Spleen (tissue), 11 donors: ENCODE measurements at regions not wholly inside any gene's neighbourhood (a gene's known extent, or its start where the extent isn't known, plus 50 kb on each side); places are given as distances from the start of the nearest gene placed in this dataset.
"Not testable (repeated sequence)": the region's sequence is repeated elsewhere in the genome, so short reads cannot be mapped to it uniquely, and the experiment has no call there.

Experiments used
- DNase-seq: peaks from one replicate; pipeline ENCODE4 v3.0.0-alpha.2; 2020
- H3K27ac ChIP-seq, 8 donors: fragments of 200-600 bp; sonication (generic) in 7 of 8; 1 replicate in 4 of 8; 2 replicates in 4 of 8; pipeline versions ENCODE4 v1.5.0 to v1.8.0; 2016 to 2021; ENCODE audit warnings: inconsistent platforms in 4 of 8, mild to moderate bottlenecking in 4 of 8, moderate library complexity in 1 of 8
- H3K27me3 ChIP-seq, 7 donors: fragments of 200-600 bp; sonication (generic) in 6 of 7; replicated peaks in 1 of 7; 1 replicate in 4 of 7; 2 replicates in 3 of 7; pipeline versions ENCODE4 v1.5.0 to v1.8.0; 2016 to 2021; ENCODE audit warnings: inconsistent platforms in 3 of 7, mild to moderate bottlenecking in 1 of 7
- H3K36me3 ChIP-seq, 6 donors: fragments of 200-600 bp; sonication (generic) in 5 of 6; 1 replicate in 4 of 6; 2 replicates in 2 of 6; pipeline versions ENCODE4 v1.5.0 to v1.8.0; 2016 to 2021; ENCODE audit warnings: inconsistent platforms in 2 of 6
- H3K4me1 ChIP-seq, 6 donors: fragments of 200-600 bp; sonication (generic) in 5 of 6; 1 replicate in 3 of 6; 2 replicates in 3 of 6; pipeline versions ENCODE4 v1.5.0 to v1.8.0; 2016 to 2021; ENCODE audit warnings: inconsistent platforms in 3 of 6
- H3K4me3 ChIP-seq, 8 donors: fragments of 200-600 bp; sonication (generic) in 7 of 8; 1 replicate in 4 of 8; 2 replicates in 4 of 8; pipeline versions ENCODE4 v1.5.0 to v1.8.0; 2016 to 2021; ENCODE audit warnings: inconsistent platforms in 4 of 8, mild to moderate bottlenecking in 4 of 8, moderate library complexity in 2 of 8
- H3K9me3 ChIP-seq, 8 donors: fragments of 200-600 bp; sonication (generic) in 7 of 8; 1 replicate in 4 of 8; 2 replicates in 4 of 8; pipeline versions ENCODE4 v1.5.0 to v1.8.0; 2016 to 2021; ENCODE audit warnings: inconsistent platforms in 4 of 8
- POLR2A ChIP-seq, 3 donors: fragments of 450-650 bp; IDR thresholded peaks; one replicate each; pipeline ENCODE4 v1.5.1; 2017; ENCODE audit warnings: antibody characterized with exemption in 3 of 3, mild to moderate bottlenecking in 1 of 3
- POLR2AphosphoS5 ChIP-seq, 3 donors: sonication (generic); formaldehyde crosslinking; IDR thresholded peaks; one replicate each; pipeline ENCODE4 v1.5.1; 2017; ENCODE audit warnings: antibody characterized with exemption in 3 of 3
- WGBS, 5 donors: extraction: QIAGEN DNeasy Blood & Tissue Kit in 3 of 5; methylation state at CpG; one replicate each; pipeline versions ENCODE4 v1.1.5 to v1.1.7; 2013 to 2018; 5-methylcytosine and 5-hydroxymethylcytosine counted together
- intact Hi-C: fragments of 100-400 bp; cut with DNase I; formaldehyde crosslinking; loops from one replicate; pipeline ENCODE4 v1.15.0; 2023; ENCODE audit warnings: low total_unique reads
- TF ChIP-seq, protein P1 (sequence below), 11 experiments: fragments of 200-600 bp in 7 of 11; fragments of 450-650 bp in 4 of 11; sonication (generic) in 4 of 11; IDR thresholded peaks in 8 of 11; conservative IDR thresholded peaks in 3 of 11; 1 replicate in 7 of 11; 2 replicates in 4 of 11; pipeline versions ENCODE4 v1.4.0 to v1.8.0; 2016 to 2021; ENCODE audit warnings: antibody characterized with exemption in 11 of 11, inconsistent platforms in 4 of 11, mild to moderate bottlenecking in 1 of 11
- donor health status: healthy with polysubstance abuse.
- donor health status: DM: no; HTN: no; CAD: no; lungs with moderate emphysema.
- donor health status: DM: no; HTN: no; CAD: no.
- donor health status: Bipolar disorder and iron deficiency.
- donor health status: healthy.
- donor health status: DM: no; HTN: no; CAD: no.
- donor health status: DM: yes; HTN: yes; CAD: no.

DNA sequence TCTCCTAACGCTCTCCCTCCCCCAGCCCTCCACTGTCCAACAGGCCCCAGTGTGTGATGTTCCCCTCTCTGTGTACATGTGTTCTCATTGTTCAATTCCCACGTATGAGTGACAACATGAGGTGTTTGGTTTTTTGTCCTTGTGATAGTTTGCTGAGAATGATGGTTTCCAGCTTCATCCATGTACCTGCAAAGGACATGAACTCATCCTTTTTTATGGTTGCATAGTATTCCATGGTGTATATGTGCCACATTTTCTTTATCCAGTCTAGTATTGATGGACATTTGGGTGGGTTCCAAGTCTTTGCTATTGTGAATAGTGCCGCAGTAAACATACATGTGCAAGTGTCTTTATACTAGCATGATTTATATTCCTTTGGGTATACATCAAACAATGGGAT lies 347.4 kb downstream of the MAGEE1 start:
- H3K4me1 ChIP-seq, H3K27me3 ChIP-seq, H3K4me3 ChIP-seq, H3K36me3 ChIP-seq, DNase-seq, H3K9me3 ChIP-seq, H3K27ac ChIP-seq, intact Hi-C loops: not testable (repeated sequence)
- WGBS, 5 donors, result 65 to 100% (median 76%) methylated on average over 3 of the region's 3 CpGs

DNA sequence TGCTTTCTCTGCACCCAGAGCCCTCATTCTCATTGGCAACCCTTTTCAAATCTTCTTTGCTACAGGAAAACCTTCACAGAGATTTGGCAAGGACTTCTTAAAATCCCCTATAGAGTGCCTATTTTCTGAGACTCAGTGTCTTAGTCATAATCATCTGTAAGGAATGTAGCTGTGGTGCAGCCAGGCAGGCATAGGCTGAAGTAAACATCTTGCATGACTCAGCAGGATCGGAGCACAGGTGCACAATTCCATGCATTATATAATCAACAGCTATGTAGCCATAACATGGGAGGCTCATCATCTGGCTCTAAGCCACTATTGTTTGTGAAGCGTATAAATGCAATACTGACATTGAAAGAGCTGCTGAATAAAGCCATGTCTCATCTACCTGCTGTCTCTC lies 368.8 kb downstream of the MAGEE1 start:
- Histone ChIP-seq H3K36me3 (no peaks in the 10 kb centered on the region), H3K27ac (no peak overlapping the region), H3K27me3 (no peaks in the 10 kb centered on the region), H3K4me3 (no peak overlapping the region), H3K4me1 (no peaks in the 10 kb centered on the region), H3K9me3 (no peaks in the 10 kb centered on the region)
- intact Hi-C loops, result no loop called here
- 72 to 94% (median 77%) methylated on average over 2 of the region's 2 CpGs for WGBS, 5 donors
- no peak for DNase-seq
- TF ChIP-seq, protein P1, sequence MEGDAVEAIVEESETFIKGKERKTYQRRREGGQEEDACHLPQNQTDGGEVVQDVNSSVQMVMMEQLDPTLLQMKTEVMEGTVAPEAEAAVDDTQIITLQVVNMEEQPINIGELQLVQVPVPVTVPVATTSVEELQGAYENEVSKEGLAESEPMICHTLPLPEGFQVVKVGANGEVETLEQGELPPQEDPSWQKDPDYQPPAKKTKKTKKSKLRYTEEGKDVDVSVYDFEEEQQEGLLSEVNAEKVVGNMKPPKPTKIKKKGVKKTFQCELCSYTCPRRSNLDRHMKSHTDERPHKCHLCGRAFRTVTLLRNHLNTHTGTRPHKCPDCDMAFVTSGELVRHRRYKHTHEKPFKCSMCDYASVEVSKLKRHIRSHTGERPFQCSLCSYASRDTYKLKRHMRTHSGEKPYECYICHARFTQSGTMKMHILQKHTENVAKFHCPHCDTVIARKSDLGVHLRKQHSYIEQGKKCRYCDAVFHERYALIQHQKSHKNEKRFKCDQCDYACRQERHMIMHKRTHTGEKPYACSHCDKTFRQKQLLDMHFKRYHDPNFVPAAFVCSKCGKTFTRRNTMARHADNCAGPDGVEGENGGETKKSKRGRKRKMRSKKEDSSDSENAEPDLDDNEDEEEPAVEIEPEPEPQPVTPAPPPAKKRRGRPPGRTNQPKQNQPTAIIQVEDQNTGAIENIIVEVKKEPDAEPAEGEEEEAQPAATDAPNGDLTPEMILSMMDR (IDR thresholded peaks at IDR 0.05 in 8 of 11, conservative IDR thresholded peaks at IDR 0.05 in 3 of 11), result no peak
- no peak for TF ChIP-seq POLR2A (IDR thresholded peaks at IDR 0.05)
- TF ChIP-seq POLR2AphosphoS5 (IDR thresholded peaks at IDR 0.05), result no peak

DNA sequence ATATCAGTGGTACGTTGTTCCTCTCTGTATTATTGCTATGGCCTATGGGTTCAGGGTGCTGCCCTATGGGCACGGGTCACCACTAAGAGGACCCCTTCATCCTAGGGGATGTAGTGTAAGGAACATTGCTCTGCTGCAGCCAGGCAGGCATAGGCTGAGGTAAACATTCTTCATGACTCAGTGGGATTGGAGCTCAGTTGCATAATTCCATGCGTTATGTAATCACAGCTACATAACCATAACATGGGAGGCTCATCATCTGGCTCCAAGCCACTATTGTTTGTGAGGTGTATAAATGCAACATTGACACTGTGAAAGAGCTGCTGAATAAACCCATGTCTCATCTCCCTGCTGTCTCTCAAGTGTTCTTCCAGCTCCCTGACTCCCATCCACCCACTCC lies 375.2 kb downstream of the MAGEE1 start:
- H3K27me3 ChIP-seq, result no peaks in the 10 kb centered on the region
- TF ChIP-seq POLR2AphosphoS5 (IDR thresholded peaks at IDR 0.05), result no peak
- TF ChIP-seq, protein P1 (IDR thresholded peaks at IDR 0.05 in 8 of 11, conservative IDR thresholded peaks at IDR 0.05 in 3 of 11), result no peak
- no peak for TF ChIP-seq POLR2A (IDR thresholded peaks at IDR 0.05)
- DNase-seq, result no peak
- 62 to 88% (median 80%) methylated on average over 3 of the region's 3 CpGs for WGBS, 5 donors
- H3K9me3 ChIP-seq, result no peaks in the 10 kb centered on the region
- intact Hi-C loops, result no loop called here
- H3K27ac ChIP-seq, result no peak overlapping the region
- no peaks in the 10 kb centered on the region for H3K4me1 ChIP-seq
- H3K36me3 ChIP-seq, result no peaks in the 10 kb centered on the region
- no peak overlapping the region for H3K4me3 ChIP-seq

DNA sequence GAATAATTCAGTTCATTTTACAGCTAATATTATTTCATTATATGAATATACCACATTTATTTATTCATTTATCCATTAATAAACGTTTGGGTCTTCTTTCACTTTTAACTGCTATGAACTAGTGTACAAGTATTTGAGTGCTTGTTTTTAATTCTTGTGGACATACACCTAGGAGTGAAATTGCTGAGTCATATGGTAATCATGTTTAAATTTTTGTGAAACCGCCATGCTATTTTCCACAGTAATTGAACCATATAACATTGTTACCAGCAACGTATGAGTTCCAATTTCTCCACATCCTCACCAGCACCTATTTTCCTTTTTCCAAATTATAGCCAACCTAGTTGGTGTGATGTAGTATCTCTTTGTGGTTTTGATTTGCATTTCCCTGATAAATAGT lies 388.2 kb downstream of the MAGEE1 start:
- Histone ChIP-seq H3K27me3 (no peaks in the 10 kb centered on the region), H3K27ac (no peak overlapping the region), H3K4me1 (no peaks in the 10 kb centered on the region), H3K36me3 (no peaks in the 10 kb centered on the region), H3K9me3 (no peaks in the 10 kb centered on the region), H3K4me3 (no peak overlapping the region)
- intact Hi-C loops, result no loop called here
- no peak for TF ChIP-seq POLR2A (IDR thresholded peaks at IDR 0.05)
- TF ChIP-seq, protein P1 (IDR thresholded peaks at IDR 0.05 in 8 of 11, conservative IDR thresholded peaks at IDR 0.05 in 3 of 11), result no peak
- no peak for TF ChIP-seq POLR2AphosphoS5 (IDR thresholded peaks at IDR 0.05)
- 56 to 91% (median 84%) methylated on average over 3 of the region's 3 CpGs for WGBS, 5 donors
- DNase-seq, result no peak

DNA sequence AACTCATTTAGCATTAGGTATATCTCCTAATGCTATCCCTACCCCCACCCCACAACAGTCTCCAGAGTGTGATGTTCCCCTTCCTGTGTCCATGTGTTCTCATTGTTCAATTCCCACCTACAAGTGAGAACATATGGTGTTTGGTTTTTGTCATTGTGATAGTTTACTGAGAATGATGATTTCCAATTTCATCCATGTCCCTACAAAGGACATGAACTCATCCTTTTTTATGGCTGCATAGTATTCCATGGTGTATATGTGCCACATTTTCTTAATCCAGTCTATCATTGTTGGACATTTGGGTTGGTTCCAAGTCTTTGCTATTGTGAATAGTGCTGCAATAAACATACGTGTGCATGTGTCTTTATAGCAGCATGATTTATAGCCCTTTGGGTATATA lies 389.8 kb downstream of the MAGEE1 start:
- H3K27ac ChIP-seq, DNase-seq, H3K4me1 ChIP-seq, H3K9me3 ChIP-seq, intact Hi-C loops, H3K27me3 ChIP-seq, H3K4me3 ChIP-seq, H3K36me3 ChIP-seq: not testable (repeated sequence)
- WGBS, 5 donors, result no CpG with 5 or more reads among the region's 1 CpG
